RWPE2 (cell line): ENCODE measurements at regions not wholly inside any gene's neighbourhood (a gene's known extent, or its start where the extent isn't known, plus 50 kb on each side); places are given as distances from the start of the nearest gene placed in this dataset.
"Not testable (repeated sequence)": the region's sequence is repeated elsewhere in the genome, so short reads cannot be mapped to it uniquely, and the experiment has no call there.

Source experiments
- ATAC-seq: fragments of 200-7000 bp; cut with Tn5 transposase; 3 replicates; pipeline ENCODE4 v1.9.1; 2021; ENCODE audit warnings: low read depth
- DNase-seq: peaks from one replicate; pipeline ENCODE4 v3.0.0-alpha.2; 2020; ENCODE audit warnings: low spot score
- H3K27ac ChIP-seq: fragments of 450-650 bp; 2 replicates; pipeline ENCODE4 v1.5.1; 2017; ENCODE audit warnings: mild to moderate bottlenecking; ENCODE audit not compliant: poor library complexity, severe bottlenecking
- H3K27me3 ChIP-seq: fragments of 250-450 bp; sonication (Bioruptor Pico); 2 replicates; pipeline ENCODE4 v1.5.1; 2021; ENCODE audit warnings: mild to moderate bottlenecking, moderate library complexity; ENCODE audit not compliant: insufficient read depth, poor library complexity, severe bottlenecking
- H3K36me3 ChIP-seq: fragments of 250-450 bp; sonication (Bioruptor Pico); 2 replicates; pipeline ENCODE4 v1.5.1; 2020; ENCODE audit warnings: low read depth, mild to moderate bottlenecking, moderate library complexity
- H3K4me1 ChIP-seq: fragments of 250-450 bp; sonication (Bioruptor Pico); 2 replicates; pipeline ENCODE4 v1.5.1; 2021; ENCODE audit warnings: mild to moderate bottlenecking, moderate library complexity; ENCODE audit not compliant: insufficient read depth, poor library complexity, severe bottlenecking
- H3K4me3 ChIP-seq: fragments of 250-450 bp; sonication (Bioruptor Pico); 2 replicates; pipeline ENCODE4 v1.5.1; 2021; ENCODE audit warnings: mild to moderate bottlenecking, moderate library complexity; ENCODE audit not compliant: severe bottlenecking
- H3K9me3 ChIP-seq: fragments of 250-450 bp; sonication (Bioruptor Pico); 2 replicates; pipeline ENCODE4 v1.5.1; 2021; ENCODE audit warnings: mild to moderate bottlenecking, moderate library complexity; ENCODE audit not compliant: severe bottlenecking
- TF ChIP-seq, protein P1 (sequence below): fragments of 450-650 bp; IDR thresholded peaks from one replicate; pipeline ENCODE4 v1.5.1; 2017; ENCODE audit warnings: mild to moderate bottlenecking, moderate library complexity; ENCODE audit not compliant: poor library complexity, severe bottlenecking

DNA sequence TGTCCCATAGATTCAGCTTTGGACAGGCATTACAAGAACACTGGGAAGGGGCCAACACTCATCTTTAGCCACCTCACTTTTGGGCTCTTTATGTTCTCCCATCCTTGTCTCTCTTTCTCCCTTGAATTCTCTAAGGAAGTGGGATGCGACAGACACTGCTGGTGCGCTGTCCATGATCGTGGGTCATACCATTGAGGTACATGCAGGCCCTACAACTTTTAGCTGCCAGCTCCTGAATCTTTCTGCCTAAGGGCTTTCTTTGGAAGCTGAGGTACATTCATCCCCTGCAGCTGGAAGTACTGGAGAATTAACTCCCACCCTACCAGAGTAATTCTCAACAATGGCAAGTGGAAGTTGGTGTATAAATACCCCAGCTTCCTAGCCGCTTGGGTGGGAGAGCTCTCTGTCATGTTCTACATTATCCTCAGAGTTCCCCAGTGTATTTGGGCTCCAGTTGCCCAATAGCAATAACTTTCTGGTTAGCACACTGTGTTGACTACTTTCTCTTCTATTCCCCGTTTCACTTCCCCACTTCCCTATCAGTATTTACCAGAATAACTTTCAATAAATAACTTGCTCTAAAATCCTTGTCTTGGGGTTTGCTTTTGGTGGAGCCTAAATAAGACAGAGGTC is 75.6 kb upstream of the ADRA1D start:
- Histone ChIP-seq H3K27me3 (no peaks in the 10 kb centered on the region), H3K36me3 (no peaks in the 10 kb centered on the region), H3K27ac (no peak overlapping the region), H3K4me3 (no peak overlapping the region), H3K9me3 (peaks cover 6% of the 10 kb centered on the region), H3K4me1 (no peaks in the 10 kb centered on the region)
- DNase-seq, result no peak
- TF ChIP-seq, protein P1, sequence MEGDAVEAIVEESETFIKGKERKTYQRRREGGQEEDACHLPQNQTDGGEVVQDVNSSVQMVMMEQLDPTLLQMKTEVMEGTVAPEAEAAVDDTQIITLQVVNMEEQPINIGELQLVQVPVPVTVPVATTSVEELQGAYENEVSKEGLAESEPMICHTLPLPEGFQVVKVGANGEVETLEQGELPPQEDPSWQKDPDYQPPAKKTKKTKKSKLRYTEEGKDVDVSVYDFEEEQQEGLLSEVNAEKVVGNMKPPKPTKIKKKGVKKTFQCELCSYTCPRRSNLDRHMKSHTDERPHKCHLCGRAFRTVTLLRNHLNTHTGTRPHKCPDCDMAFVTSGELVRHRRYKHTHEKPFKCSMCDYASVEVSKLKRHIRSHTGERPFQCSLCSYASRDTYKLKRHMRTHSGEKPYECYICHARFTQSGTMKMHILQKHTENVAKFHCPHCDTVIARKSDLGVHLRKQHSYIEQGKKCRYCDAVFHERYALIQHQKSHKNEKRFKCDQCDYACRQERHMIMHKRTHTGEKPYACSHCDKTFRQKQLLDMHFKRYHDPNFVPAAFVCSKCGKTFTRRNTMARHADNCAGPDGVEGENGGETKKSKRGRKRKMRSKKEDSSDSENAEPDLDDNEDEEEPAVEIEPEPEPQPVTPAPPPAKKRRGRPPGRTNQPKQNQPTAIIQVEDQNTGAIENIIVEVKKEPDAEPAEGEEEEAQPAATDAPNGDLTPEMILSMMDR, result no peak
- no peak for ATAC-seq

DNA sequence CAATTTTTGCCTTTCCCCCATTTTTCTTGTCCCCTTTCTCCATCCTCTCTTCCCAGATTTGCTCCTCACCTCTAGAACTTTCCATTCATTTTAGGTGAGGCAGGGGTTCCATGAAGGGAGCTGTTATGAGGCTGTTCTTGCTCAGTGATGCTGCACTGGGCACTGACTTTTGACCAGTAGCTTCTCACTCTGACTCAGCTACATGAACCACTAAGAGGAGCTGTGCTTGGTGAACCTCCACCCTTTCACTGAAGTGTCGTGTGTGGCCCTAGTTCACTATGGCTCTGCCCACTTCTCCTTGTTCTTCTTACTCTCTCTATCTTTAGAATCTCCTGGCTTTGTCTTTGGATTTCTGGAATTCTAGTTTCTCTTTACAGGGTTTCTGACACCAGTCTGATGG is 73.4 kb upstream of the ADRA1D start:
- no peaks in the 10 kb centered on the region for H3K27me3 ChIP-seq
- no peaks in the 10 kb centered on the region for H3K4me1 ChIP-seq
- H3K36me3 ChIP-seq, result no peaks in the 10 kb centered on the region
- DNase-seq (no peak), ATAC-seq (no peak)
- no peak overlapping the region for H3K27ac ChIP-seq
- H3K4me3 ChIP-seq, result no peak overlapping the region
- peaks cover 6% of the 10 kb centered on the region for H3K9me3 ChIP-seq
- TF ChIP-seq, protein P1, result no peak

GRCh38 chr20:4320291-4320690 is 71.2 kb upstream of the ADRA1D start:
- H3K9me3 ChIP-seq, result no peaks in the 10 kb centered on the region
- no peaks in the 10 kb centered on the region for H3K36me3 ChIP-seq
- DNase-seq, result no peak
- no peaks in the 10 kb centered on the region for H3K27me3 ChIP-seq
- H3K27ac ChIP-seq, result no peak overlapping the region
- TF ChIP-seq, protein P1, result no peak
- ATAC-seq, result no peak
- H3K4me1 ChIP-seq, result no peaks in the 10 kb centered on the region
- no peak overlapping the region for H3K4me3 ChIP-seq

DNA sequence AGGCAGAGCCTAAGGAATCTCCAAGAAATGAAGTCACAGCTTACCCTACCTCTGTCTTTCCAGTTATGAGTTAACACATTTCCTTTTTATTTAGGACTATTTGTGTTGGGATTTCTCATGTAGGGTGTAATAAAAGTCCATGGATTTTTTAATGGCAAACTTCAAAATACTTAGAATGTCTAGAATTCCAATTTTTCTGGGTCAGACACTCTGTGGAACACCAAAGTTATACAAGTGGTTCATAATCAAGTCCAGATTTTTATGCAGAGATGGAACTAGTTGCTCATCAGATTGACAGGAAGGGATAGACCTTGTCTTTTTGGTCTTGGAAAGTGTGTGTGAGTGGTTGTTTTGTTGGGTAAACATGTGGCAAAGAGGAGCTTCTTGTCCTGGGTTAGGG is 69.8 kb upstream of the ADRA1D start:
- Histone ChIP-seq H3K4me1 (no peaks in the 10 kb centered on the region), H3K9me3 (no peaks in the 10 kb centered on the region), H3K4me3 (no peak overlapping the region), H3K27ac (no peak overlapping the region), H3K27me3 (no peaks in the 10 kb centered on the region), H3K36me3 (no peaks in the 10 kb centered on the region)
- DNase-seq (no peak), ATAC-seq (no peak)
- TF ChIP-seq, protein P1, result no peak

DNA sequence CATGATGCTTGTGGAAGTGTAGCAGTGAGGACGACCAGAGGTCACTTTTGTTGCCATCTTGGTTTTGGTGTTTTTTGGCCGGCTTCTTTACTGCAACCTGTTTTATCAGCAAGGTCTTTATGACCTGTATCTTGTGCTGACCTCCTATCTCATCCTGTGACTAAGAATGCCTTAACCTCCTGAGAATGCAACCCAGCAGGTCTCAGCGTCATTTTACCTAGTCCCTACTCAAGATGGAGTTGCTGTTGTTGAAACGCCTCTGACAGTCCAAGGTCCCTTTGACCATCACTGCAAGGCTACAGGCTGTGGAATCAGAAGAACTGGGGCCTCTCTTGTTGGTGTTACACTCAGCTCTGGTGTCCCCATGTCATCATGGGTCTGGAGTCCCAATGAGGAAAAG is 61.5 kb upstream of the ADRA1D start:
- H3K36me3 ChIP-seq, ATAC-seq, H3K27ac ChIP-seq, H3K4me1 ChIP-seq, H3K27me3 ChIP-seq, H3K9me3 ChIP-seq, DNase-seq, H3K4me3 ChIP-seq: not testable (repeated sequence)
